ENCODE measurements at regions not wholly inside any gene's neighbourhood (a gene's known extent, or its start where the extent isn't known, plus 50 kb on each side); places are given as distances from the start of the nearest gene placed in this dataset.

GRCh38 chr4:122328893-122329292 lies 49.9 kb upstream of the ADAD1 start:
- no peak overlapping the region for H3K4me2 ChIP-seq (ENCODE audit: insufficient read depth, low read length)
- no peaks in the 10 kb centered on the region for H3K9me3 ChIP-seq (replicated peaks; ENCODE audit: control insufficient read depth, insufficient read depth, low read length)
- no peak overlapping the region for H3K9ac ChIP-seq (replicated peaks; ENCODE audit: extremely low read depth, insufficient read depth, low read length)
- H3K27me3 ChIP-seq (ENCODE audit: control insufficient read depth in 2 of 2, insufficient read depth in 2 of 2, low read length in 2 of 2) = no peaks in the 10 kb centered on the region
- FAIRE-seq = no peak
- no peak overlapping the region for H3K4me3 ChIP-seq (replicated peaks in 1 of 3; ENCODE audit: insufficient read depth in 1 of 3, low read depth in 1 of 3, low read length in 3 of 3)
- intact Hi-C loops (cut with micrococcal nuclease) (no loop called here), dilution Hi-C loops (cut with MboI; ENCODE audit: extremely low pct_ligation_motif_present, low sequenced_read_pairs) (no loop called here)
- no peak for DNase-seq (ENCODE audit: low read depth, low spot score)
- H3K4me1 ChIP-seq (ENCODE audit: control insufficient read depth, extremely low read depth, insufficient read depth, low read length) = no peaks in the 10 kb centered on the region
- ChIA-PET CTCF (no interaction called here), POLR2A (no interaction called here)
- BruUV-seq (replicated peaks) = no TSS peak
- peaks cover 2% of the 10 kb centered on the region for H3K9me1 ChIP-seq (replicated peaks; ENCODE audit: control insufficient read depth, extremely low read depth, insufficient read depth, low read length)
- H3K79me2 ChIP-seq (ENCODE audit: control insufficient read depth, insufficient read depth, low read length) = no peaks in the 10 kb centered on the region
- TF ChIP-seq GATA2 (IDR thresholded peaks at IDR 0.05; ENCODE audit: insufficient read depth, insufficient read length, low read depth, low read length) (no peak), POLR2AphosphoS5 (IDR thresholded peaks at IDR 0.05; ENCODE audit: insufficient read depth, low read depth, low read length) (no peak), EZH2 (IDR thresholded peaks at IDR 0.05; ENCODE audit: borderline replicate concordance, low read depth, low read length, severe bottlenecking) (no peak), FOS (IDR thresholded peaks at IDR 0.05; ENCODE audit: borderline replicate concordance, insufficient read depth, low read length) (no peak), JUN (IDR thresholded peaks at IDR 0.05; ENCODE audit: borderline replicate concordance, insufficient read depth, insufficient read length, low read depth) (no peak), MAX (IDR thresholded peaks at IDR 0.05; ENCODE audit: insufficient read depth, insufficient read length) (no peak), CTCF (IDR thresholded peaks at IDR 0.05; ENCODE audit: extremely low read depth in 1 of 2, insufficient read depth in 1 of 2, low read depth in 1 of 2, low read length in 2 of 2) (no peak), MYC (IDR thresholded peaks at IDR 0.05; ENCODE audit: low read depth, low read length) (no peak), POLR2A (IDR thresholded peaks at IDR 0.05; ENCODE audit: low read depth, low read length) (no peak)
- no peaks in the 10 kb centered on the region for H3K36me3 ChIP-seq (ENCODE audit: control insufficient read depth in 2 of 2, extremely low read depth in 1 of 2, insufficient read depth in 2 of 2, low read length in 2 of 2)
- no peak overlapping the region for H2AFZ ChIP-seq (ENCODE audit: low read depth, low read length)
- H3K27ac ChIP-seq (ENCODE audit: insufficient read depth, low read depth, low read length) = no peak overlapping the region
- no peaks in the 10 kb centered on the region for H4K20me1 ChIP-seq (replicated peaks; ENCODE audit: control insufficient read depth, extremely low read depth, insufficient read depth, low read length)
